GM23248 (cell line): ENCODE measurements at regions not wholly inside any gene's neighbourhood (a gene's known extent, or its start where the extent isn't known, plus 50 kb on each side); places are given as distances from the start of the nearest gene placed in this dataset.
"Not testable (repeated sequence)": the region's sequence is repeated elsewhere in the genome, so short reads cannot be mapped to it uniquely, and the experiment has no call there.

Experiments used
- DNase-seq: peaks from one replicate; pipeline ENCODE4 v3.0.0-alpha.2; 2015
- H2AFZ ChIP-seq: fragments of 200-600 bp; sonication (generic); 2 replicates; pipeline ENCODE4 v1.6.1; 2016; ENCODE audit warnings: antibody characterized with exemption
- H3F3A ChIP-seq: fragments of 200-600 bp; sonication (generic); 2 replicates; pipeline ENCODE4 v1.6.1; 2016; ENCODE audit warnings: mild to moderate bottlenecking, antibody characterized with exemption, mixed run types; ENCODE audit not compliant: insufficient read depth
- H3K27ac ChIP-seq: fragments of 200-600 bp; sonication (generic); 2 replicates; pipeline ENCODE4 v1.5.1; 2016; ENCODE audit warnings: mild to moderate bottlenecking
- H3K27me3 ChIP-seq: fragments of 200-600 bp; sonication (generic); replicated peaks from 2 replicates; pipeline ENCODE4 v1.6.1; 2016; ENCODE audit warnings: mild to moderate bottlenecking; ENCODE audit not compliant: insufficient read depth
- H3K36me3 ChIP-seq: fragments of 200-600 bp; sonication (generic); 2 replicates; pipeline ENCODE4 v1.6.1; 2016; ENCODE audit warnings: low read depth, mild to moderate bottlenecking
- H3K4me1 ChIP-seq: fragments of 200-600 bp; sonication (generic); 2 replicates; pipeline ENCODE4 v1.6.1; 2016; ENCODE audit warnings: mild to moderate bottlenecking; ENCODE audit not compliant: insufficient read depth
- H3K4me2 ChIP-seq: fragments of 200-600 bp; sonication (generic); one replicate; pipeline ENCODE4 v1.6.1; 2016; ENCODE audit warnings: mild to moderate bottlenecking; ENCODE audit not compliant: unreplicated experiment
- H3K4me3 ChIP-seq: fragments of 200-600 bp; sonication (generic); 2 replicates; pipeline ENCODE4 v1.5.1; 2016; ENCODE audit warnings: mild to moderate bottlenecking
- H3K79me2 ChIP-seq: fragments of 200-600 bp; sonication (generic); 2 replicates; pipeline ENCODE4 v1.6.1; 2016; ENCODE audit warnings: mild to moderate bottlenecking; ENCODE audit not compliant: insufficient read depth
- H3K9ac ChIP-seq: fragments of 200-600 bp; sonication (generic); 2 replicates; pipeline ENCODE4 v1.6.1; 2016; ENCODE audit warnings: mild to moderate bottlenecking
- H3K9me2 ChIP-seq: fragments of 200-600 bp; sonication (generic); 2 replicates; pipeline ENCODE4 v1.6.1; 2016; ENCODE audit warnings: mixed run types, mild to moderate bottlenecking, moderate library complexity; ENCODE audit not compliant: insufficient read depth
- H3K9me3 ChIP-seq: fragments of 200-600 bp; sonication (generic); one replicate; pipeline ENCODE4 v1.6.1; 2017; ENCODE audit warnings: low read depth
- H4K20me1 ChIP-seq: fragments of 200-600 bp; sonication (generic); 2 replicates; pipeline ENCODE4 v1.6.0; 2016; ENCODE audit not compliant: insufficient read depth
- EZH2 ChIP-seq: fragments of 200-600 bp; sonication (generic); IDR thresholded peaks from 2 replicates; pipeline ENCODE4 v1.6.1; 2018; ENCODE audit warnings: antibody characterized with exemption, mild to moderate bottlenecking; ENCODE audit not compliant: insufficient read depth, poor library complexity, severe bottlenecking
- EZH2phosphoT487 ChIP-seq: fragments of 200-600 bp; sonication (generic); IDR thresholded peaks from 2 replicates; pipeline ENCODE4 v1.6.1; 2018; ENCODE audit warnings: antibody characterized with exemption, moderate library complexity, mild to moderate bottlenecking, low read depth; ENCODE audit not compliant: insufficient read depth
- WGBS, 2 experiments: methylation state at CpG; one replicate each; pipeline ENCODE4 v1.1.6; 2015 to 2017; ENCODE audit warnings: low lambda C conversion rate in 2 of 2, low coverage in 1 of 2; ENCODE audit errors: missing lambda C conversion rate in 2 of 2; 5-methylcytosine and 5-hydroxymethylcytosine counted together
- in situ Hi-C: fragments of 300-500 bp; cut with MboI; formaldehyde crosslinking; loops from 2 replicates; pipeline ENCODE4 v1.15.0; 2020

- Histone ChIP-seq H4K20me1 (no peaks in the 10 kb centered on the region), H3K79me2 (no peaks in the 10 kb centered on the region), H3K27ac (no peak overlapping the region), H3F3A (no peaks in the 10 kb centered on the region), H3K9ac (no peak overlapping the region), H3K9me2 (0 out of 2 replicates have a peak, but pooled peaks cover 4% of the 10 kb centered on the region), H3K4me3 (no peak overlapping the region), H3K27me3 (no peaks in the 10 kb centered on the region), H3K9me3 (no peaks in the 10 kb centered on the region), H3K4me2 (no peak overlapping the region), H3K4me1 (no peaks in the 10 kb centered on the region), H3K36me3 (no peaks in the 10 kb centered on the region), H2AFZ (no peak overlapping the region)
- 45 to 49% methylated on average over 3 of the region's 3 CpGs for WGBS, 2 experiments
- no peak for DNase-seq
- no peak for TF ChIP-seq EZH2phosphoT487
- no peak for TF ChIP-seq EZH2
- in situ Hi-C loops: no loop called here
Measured at GRCh38 chr5:30447431-30447830, 746.1 kb upstream of the CDH6 start.

- Histone ChIP-seq H3K79me2 (no peaks in the 10 kb centered on the region), H3K27me3 (no peaks in the 10 kb centered on the region), H2AFZ (no peak overlapping the region), H3K4me3 (no peak overlapping the region), H3K4me1 (no peaks in the 10 kb centered on the region), H3K9me3 (no peaks in the 10 kb centered on the region), H3K9ac (no peak overlapping the region), H3K27ac (no peak overlapping the region), H4K20me1 (no peaks in the 10 kb centered on the region), H3K36me3 (no peaks in the 10 kb centered on the region), H3K4me2 (no peak overlapping the region), H3F3A (no peaks in the 10 kb centered on the region), H3K9me2 (0 out of 2 replicates have a peak, but pooled peaks cover 4% of the 10 kb centered on the region)
- in situ Hi-C loops: no loop called here
- DNase-seq: no peak
- TF ChIP-seq EZH2phosphoT487 (no peak), EZH2 (no peak)
- 21 to 24% methylated on average over 1 of the region's 1 CpG for WGBS, 2 experiments
Measured at GRCh38 chr5:30446456-30446855, 747.0 kb upstream of the CDH6 start.

GRCh38 chr5:30438785-30439184 is 754.7 kb upstream of the CDH6 start:
- WGBS, 2 experiments: 23 to 30% methylated on average over 1 of the region's 1 CpG
- no peaks in the 10 kb centered on the region for H3K9me2 ChIP-seq
- no peaks in the 10 kb centered on the region for H3K36me3 ChIP-seq
- H3K4me1 ChIP-seq: no peaks in the 10 kb centered on the region
- no peak overlapping the region for H3K4me3 ChIP-seq
- H4K20me1 ChIP-seq: no peaks in the 10 kb centered on the region
- no peaks in the 10 kb centered on the region for H3F3A ChIP-seq
- H3K4me2 ChIP-seq: no peak overlapping the region
- TF ChIP-seq EZH2phosphoT487 (no peak), EZH2 (no peak)
- no peaks in the 10 kb centered on the region for H3K27me3 ChIP-seq
- no peak overlapping the region for H3K9ac ChIP-seq
- H2AFZ ChIP-seq: no peak overlapping the region
- H3K9me3 ChIP-seq: no peaks in the 10 kb centered on the region
- H3K27ac ChIP-seq: no peak overlapping the region
- H3K79me2 ChIP-seq: no peaks in the 10 kb centered on the region
- in situ Hi-C loops: no loop called here
- no peak for DNase-seq

GRCh38 chr5:30436691-30437090 is 756.8 kb upstream of the CDH6 start:
- Histone ChIP-seq H4K20me1 (no peaks in the 10 kb centered on the region), H3K9ac (no peak overlapping the region), H3F3A (no peaks in the 10 kb centered on the region), H3K4me2 (no peak overlapping the region), H3K27ac (no peak overlapping the region), H3K9me2 (no peaks in the 10 kb centered on the region), H3K9me3 (no peaks in the 10 kb centered on the region), H2AFZ (no peak overlapping the region), H3K27me3 (no peaks in the 10 kb centered on the region), H3K4me3 (no peak overlapping the region), H3K4me1 (no peaks in the 10 kb centered on the region), H3K36me3 (no peaks in the 10 kb centered on the region), H3K79me2 (no peaks in the 10 kb centered on the region)
- DNase-seq: no peak
- in situ Hi-C loops: no loop called here
- TF ChIP-seq EZH2phosphoT487 (no peak), EZH2 (no peak)
- WGBS, 2 experiments: 25 to 35% methylated on average over 3 of the region's 3 CpGs

GRCh38 chr5:30428866-30429407 is 764.5 kb upstream of the CDH6 start:
- H3F3A ChIP-seq, H3K4me3 ChIP-seq, H3K9ac ChIP-seq, H3K79me2 ChIP-seq, H3K27me3 ChIP-seq, H4K20me1 ChIP-seq, H3K4me2 ChIP-seq, H3K4me1 ChIP-seq, H3K9me2 ChIP-seq, H3K27ac ChIP-seq, H3K36me3 ChIP-seq, H3K9me3 ChIP-seq, DNase-seq, H2AFZ ChIP-seq, in situ Hi-C loops: not testable (repeated sequence)
- 58 to 59% methylated on average over 19 to 20 of the region's 20 CpGs for whole genome bisulfite sequencing, 2 experiments
